ENCODE measurements at regions not wholly inside any gene's neighbourhood (a gene's known extent, or its start where the extent isn't known, plus 50 kb on each side); places are given as distances from the start of the nearest gene placed in this dataset.

- TF ChIP-seq E4F1 (IDR thresholded peaks at IDR 0.05; ENCODE audit: borderline replicate concordance, partially characterized antibody) (no peak), DPF2 (IDR thresholded peaks at IDR 0.05) (no peak), NRF1 (conservative IDR thresholded peaks at IDR 0.05; ENCODE audit: low read depth, low read length) (no peak), USF2 (IDR thresholded peaks at IDR 0.05; ENCODE audit: borderline replicate concordance, low read depth, low read length) (no peak), ZNF217 (IDR thresholded peaks at IDR 0.05) (no peak)
Observed at GRCh38 chr1:215417122-215417521, 150.0 kb upstream of the KCTD3 start (continued).

GRCh38 chr1:215418876-215419447, 148.1 kb upstream of the KCTD3 start:
- H2AFZ ChIP-seq (ENCODE audit: control insufficient read depth, low read depth, low read length): no peak overlapping the region
- no peaks in the 10 kb centered on the region; the same call in 1 of the 2 replicates for H4K20me1 ChIP-seq (ENCODE audit: control insufficient read depth, insufficient read depth)
- no peaks in the 10 kb centered on the region for H3K79me2 ChIP-seq (ENCODE audit: control insufficient read depth, insufficient read depth, low read length)
- POLR2A ChIA-PET: no interaction called here
- H3K4me1 ChIP-seq (ENCODE audit: control insufficient read depth, insufficient read depth, low read length): no peaks in the 10 kb centered on the region
- SMC1A ChIA-PET (ENCODE audit: uncharacterized antibody, unreplicated experiment): no interaction called here
- CTCF ChIA-PET: no interaction called here
- no TSS peak for BruUV-seq (replicated peaks)
- no peak for ATAC-seq
- no peak for FAIRE-seq
- no peak overlapping the region for H3K27ac ChIP-seq (ENCODE audit: control insufficient read depth, insufficient read depth)
- no peak overlapping the region for H3K9ac ChIP-seq (ENCODE audit: control insufficient read depth, insufficient read depth, low read length)
- no peak for DNase-seq (ENCODE audit: low read depth, low spot score)
- H3K4me2 ChIP-seq (ENCODE audit: control insufficient read depth, insufficient read depth): no peak overlapping the region
- RAD21 ChIA-PET (ENCODE audit: unreplicated experiment): no interaction called here
- intact Hi-C loops (cut with micrococcal nuclease; ENCODE audit: unreplicated experiment) (no loop called here), in situ Hi-C loops (cut with MboI) (no loop called here)
- no peaks in the 10 kb centered on the region for H3K27me3 ChIP-seq (replicated peaks in 1 of 2; ENCODE audit: control insufficient read depth in 2 of 2, insufficient read depth in 2 of 2, low read length in 1 of 2)
- no peaks in the 10 kb centered on the region for H3K9me3 ChIP-seq (replicated peaks; ENCODE audit: control insufficient read depth, insufficient read depth, low read length)
- H3K4me3 ChIP-seq: no peak overlapping the region
- H3K36me3 ChIP-seq (ENCODE audit: control insufficient read depth in 2 of 2, insufficient read depth in 2 of 2, low read length in 1 of 2): no peaks in the 10 kb centered on the region
- WGBS (ENCODE audit: insufficient coverage, insufficient replicate concordance, low lambda C conversion rate, missing lambda C conversion rate): 28% methylated on average over 2 of the region's 2 CpGs
- TF ChIP-seq YBX1 (IDR thresholded peaks at IDR 0.05) (no peak), LARP7 (IDR thresholded peaks at IDR 0.05) (no peak), BCLAF1 (IDR thresholded peaks at IDR 0.05) (no peak), MTA2 (IDR thresholded peaks at IDR 0.05; ENCODE audit: low read depth) (no peak), YY1 (IDR thresholded peaks at IDR 0.05; ENCODE audit: low read depth, low read length) (no peak), SREBF1 (IDR thresholded peaks at IDR 0.05; ENCODE audit: low read length) (no peak), TCF7 (IDR thresholded peaks at IDR 0.05; ENCODE audit: borderline replicate concordance) (no peak), SP1 (IDR thresholded peaks at IDR 0.05; ENCODE audit: low read depth, low read length) (no peak), EGR1 (IDR thresholded peaks at IDR 0.05; ENCODE audit: borderline replicate concordance in 1 of 2, low read depth in 2 of 2, low read length in 2 of 2) (no peak), CHD4 (IDR thresholded peaks at IDR 0.05) (no peak), CTCF (IDR thresholded peaks at IDR 0.05 in 2 of 3, conservative IDR thresholded peaks at IDR 0.05 in 1 of 3; ENCODE audit: control insufficient read depth in 2 of 3, extremely low read depth in 1 of 3, insufficient read depth in 1 of 3, low read depth in 3 of 3, low read length in 3 of 3) (no peak)
